Endothelial cell of umbilical vein (primary cell): ENCODE measurements at regions not wholly inside any gene's neighbourhood (a gene's known extent, or its start where the extent isn't known, plus 50 kb on each side); places are given as distances from the start of the nearest gene placed in this dataset.

Experiments used
- FOS ChIP-seq: IDR thresholded peaks from 2 replicates; pipeline ENCODE4 v1.6.1; 2011; ENCODE audit warnings: mild to moderate bottlenecking, low read length, moderate library complexity, borderline replicate concordance; ENCODE audit not compliant: insufficient read depth
- TF ChIP-seq, protein P1 (sequence below), 2 donors: IDR thresholded peaks; 1 replicate in 1 of 2; 2 replicates in 1 of 2; pipeline ENCODE4 v1.5.1; 2011; ENCODE audit warnings: low read length in 2 of 2, mild to moderate bottlenecking in 2 of 2, moderate library complexity in 2 of 2, control low read depth in 1 of 2, inconsistent platforms in 1 of 2, low read depth in 1 of 2; ENCODE audit not compliant: insufficient read depth in 1 of 2; ENCODE audit errors: extremely low read depth in 1 of 2

DNA sequence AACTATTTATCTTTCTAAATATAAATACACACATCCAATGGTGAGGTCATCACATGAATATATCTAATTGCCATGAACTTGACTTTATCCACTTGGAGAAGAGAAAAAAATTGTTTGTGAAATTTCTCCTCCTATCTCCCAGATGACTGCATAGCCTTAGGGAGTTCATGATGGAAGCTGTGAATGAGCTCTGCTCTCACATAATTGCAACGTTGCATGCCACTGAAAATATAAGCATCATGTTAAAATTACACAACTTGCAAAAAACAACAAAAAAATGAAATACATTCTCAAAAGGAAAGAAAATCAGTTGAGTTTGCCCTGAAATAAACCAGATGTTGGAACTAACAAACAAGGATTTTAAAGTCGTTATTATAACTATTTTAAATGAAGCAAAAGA is 50.6 kb upstream of the OSR1 start:
- TF ChIP-seq FOS = no peak
- TF ChIP-seq, protein P1, sequence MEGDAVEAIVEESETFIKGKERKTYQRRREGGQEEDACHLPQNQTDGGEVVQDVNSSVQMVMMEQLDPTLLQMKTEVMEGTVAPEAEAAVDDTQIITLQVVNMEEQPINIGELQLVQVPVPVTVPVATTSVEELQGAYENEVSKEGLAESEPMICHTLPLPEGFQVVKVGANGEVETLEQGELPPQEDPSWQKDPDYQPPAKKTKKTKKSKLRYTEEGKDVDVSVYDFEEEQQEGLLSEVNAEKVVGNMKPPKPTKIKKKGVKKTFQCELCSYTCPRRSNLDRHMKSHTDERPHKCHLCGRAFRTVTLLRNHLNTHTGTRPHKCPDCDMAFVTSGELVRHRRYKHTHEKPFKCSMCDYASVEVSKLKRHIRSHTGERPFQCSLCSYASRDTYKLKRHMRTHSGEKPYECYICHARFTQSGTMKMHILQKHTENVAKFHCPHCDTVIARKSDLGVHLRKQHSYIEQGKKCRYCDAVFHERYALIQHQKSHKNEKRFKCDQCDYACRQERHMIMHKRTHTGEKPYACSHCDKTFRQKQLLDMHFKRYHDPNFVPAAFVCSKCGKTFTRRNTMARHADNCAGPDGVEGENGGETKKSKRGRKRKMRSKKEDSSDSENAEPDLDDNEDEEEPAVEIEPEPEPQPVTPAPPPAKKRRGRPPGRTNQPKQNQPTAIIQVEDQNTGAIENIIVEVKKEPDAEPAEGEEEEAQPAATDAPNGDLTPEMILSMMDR (IDR thresholded peaks at IDR 0.05; ENCODE audit: extremely low read depth in 1 of 2, insufficient read depth in 1 of 2, low read depth in 1 of 2, low read length in 2 of 2) = no peak
